Activated CD4-positive, alpha-beta T cell treated with anti-CD3 and anti-CD28 coated beads, Interleukin-2, amount 10 ng/mL, durations not matched to agents 7 days and 5 days (primary cell): ENCODE measurements at regions not wholly inside any gene's neighbourhood (a gene's known extent, or its start where the extent isn't known, plus 50 kb on each side); places are given as distances from the start of the nearest gene placed in this dataset.

ENCODE experiments used
- CTCF ChIA-PET: fragments of 350-600 bp; sonication (Branson Sonifier 250); formaldehyde crosslinking; loops from one replicate; lab custom pipeline; 2021; ENCODE audit warnings: antibody characterized with exemption; lab: Charles Lee
- POLR2A ChIA-PET: fragments of 350-600 bp; sonication (Branson Sonifier 250); formaldehyde crosslinking; loops from one replicate; lab custom pipeline; 2021; ENCODE audit warnings: antibody characterized with exemption; lab: Charles Lee
- DNase-seq: peaks from one replicate; pipeline ENCODE4 v3.0.0-alpha.2; 2020
- H3K27ac Mint-ChIP-seq: one replicate; pipeline ENCODE4 v1.8.0; 2021; ENCODE audit warnings: mild to moderate bottlenecking, moderate library complexity, mixed read lengths
- H3K27me3 Mint-ChIP-seq: one replicate; pipeline ENCODE4 v1.8.0; 2021; ENCODE audit warnings: mixed read lengths
- H3K36me3 Mint-ChIP-seq: one replicate; pipeline ENCODE4 v1.8.0; 2021; ENCODE audit warnings: low read depth, mixed read lengths
- H3K4me1 Mint-ChIP-seq: one replicate; pipeline ENCODE4 v1.8.0; 2021; ENCODE audit warnings: mixed read lengths
- H3K4me3 Mint-ChIP-seq: one replicate; pipeline ENCODE4 v1.8.0; 2021; ENCODE audit warnings: mild to moderate bottlenecking, moderate library complexity, mixed read lengths
- H3K9me3 Mint-ChIP-seq: one replicate; pipeline ENCODE4 v1.8.0; 2021; ENCODE audit warnings: mixed read lengths

DNA sequence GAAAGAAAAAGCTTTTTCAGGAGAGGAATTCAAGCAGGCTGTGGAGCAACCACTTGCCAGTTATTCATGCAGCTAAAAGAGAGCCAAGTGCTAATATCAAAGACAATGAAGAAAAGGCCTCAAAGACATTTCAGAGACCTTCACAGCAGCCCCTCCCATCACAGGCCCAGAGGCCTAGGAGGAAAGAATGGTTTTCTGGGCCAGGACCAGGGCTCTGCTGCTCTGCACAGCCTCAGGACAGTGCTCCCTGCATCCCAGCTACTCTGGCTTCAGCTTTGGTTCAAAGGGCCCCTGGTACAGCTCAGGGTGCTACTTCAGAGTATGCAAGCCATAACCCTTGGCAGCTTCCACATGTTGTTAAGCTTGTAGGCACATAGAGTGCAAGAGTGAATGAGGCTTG is 119.5 kb downstream of the MSTN start:
- H3K4me1 Mint-ChIP-seq: no peaks in the 10 kb centered on the region
- H3K27me3 Mint-ChIP-seq: peaks cover 2% of the 10 kb centered on the region
- no peak for DNase-seq
- H3K9me3 Mint-ChIP-seq: peaks cover 28% of the 10 kb centered on the region
- no peaks in the 10 kb centered on the region for H3K36me3 Mint-ChIP-seq
- POLR2A ChIA-PET: no interaction called here
- no peak overlapping the region for H3K27ac Mint-ChIP-seq
- CTCF ChIA-PET: no interaction called here
- no peak overlapping the region for H3K4me3 Mint-ChIP-seq

DNA sequence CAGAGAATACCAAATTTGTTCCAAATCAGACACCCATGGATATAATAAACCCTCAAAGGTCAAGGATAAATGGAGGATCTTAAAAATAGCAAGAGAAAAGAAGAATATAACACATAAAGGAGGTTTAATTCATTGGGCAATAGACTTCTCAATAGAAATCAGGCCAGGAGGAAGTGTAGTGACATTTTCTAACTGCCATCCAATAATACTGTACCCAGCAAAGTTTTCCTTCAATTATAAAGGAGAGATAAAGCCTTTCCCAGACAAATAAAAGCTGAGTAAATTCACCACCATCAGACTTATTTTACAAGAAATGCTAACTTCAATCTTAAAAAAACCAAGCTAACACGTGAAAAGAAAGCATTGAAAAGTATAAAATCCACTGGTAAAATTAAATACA is 121.6 kb downstream of the MSTN start:
- H3K4me3 Mint-ChIP-seq: no peak overlapping the region
- no peak overlapping the region for H3K27ac Mint-ChIP-seq
- no peaks in the 10 kb centered on the region for H3K36me3 Mint-ChIP-seq
- no peaks in the 10 kb centered on the region for H3K4me1 Mint-ChIP-seq
- CTCF ChIA-PET: interaction anchor here (0.7 kb wide), 1 partner anchor 720 kb away, joined by 3 read pairs; no protein-coding TSS in a partner anchor
- H3K27me3 Mint-ChIP-seq: peaks cover 5% of the 10 kb centered on the region
- DNase-seq: no peak
- POLR2A ChIA-PET: no interaction called here
- peaks cover 28% of the 10 kb centered on the region for H3K9me3 Mint-ChIP-seq

DNA sequence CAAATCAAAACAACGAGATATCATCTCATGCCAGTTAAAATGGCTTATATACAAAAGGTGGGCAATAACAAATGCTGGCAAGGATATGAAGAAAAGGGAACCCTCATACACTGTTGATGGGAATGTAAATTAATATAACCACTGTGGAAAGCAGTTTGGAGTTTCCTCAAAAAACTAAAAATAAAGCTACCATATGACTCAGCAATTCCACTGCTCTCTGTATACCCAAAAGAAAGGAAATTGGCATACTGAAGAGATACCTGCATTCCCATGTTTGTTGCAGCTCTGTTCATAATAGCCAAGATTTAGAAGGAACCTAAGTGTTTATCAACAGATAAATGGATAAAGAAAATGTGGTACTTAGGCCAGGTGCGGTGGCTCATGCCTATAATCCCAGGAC is 124.8 kb downstream of the MSTN start:
- Mint-ChIP-seq H3K27ac (no peak overlapping the region), H3K36me3 (no peaks in the 10 kb centered on the region), H3K4me1 (no peaks in the 10 kb centered on the region), H3K27me3 (peaks cover 2% of the 10 kb centered on the region), H3K9me3 (peaks cover 22% of the 10 kb centered on the region), H3K4me3 (no peak overlapping the region)
- CTCF ChIA-PET: no interaction called here
- POLR2A ChIA-PET: no interaction called here
- no peak for DNase-seq

DNA sequence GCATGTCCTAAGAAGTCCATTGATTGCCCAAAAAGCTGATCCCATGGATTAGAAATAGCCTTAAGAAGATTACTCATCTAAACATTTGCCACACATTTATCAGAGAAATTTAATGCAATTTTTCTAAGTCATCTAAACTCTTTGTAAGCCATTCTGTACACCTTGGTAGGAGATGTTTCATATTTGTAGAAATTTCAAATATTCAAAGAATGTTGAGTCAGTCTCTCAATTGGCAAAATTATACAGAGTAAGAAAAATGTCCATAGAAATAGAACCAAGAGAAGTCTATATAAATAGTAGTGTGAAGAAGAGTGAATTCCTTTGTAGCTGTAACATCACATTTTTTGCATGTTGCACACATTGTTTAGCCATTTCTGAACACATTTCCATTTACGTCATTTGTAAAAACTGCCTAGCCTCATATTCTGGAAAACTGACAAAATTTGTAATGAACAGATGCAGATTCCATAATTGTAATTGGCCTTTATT is 128.6 kb downstream of the MSTN start:
- H3K27me3 Mint-ChIP-seq: peaks cover 4% of the 10 kb centered on the region
- H3K36me3 Mint-ChIP-seq: no peaks in the 10 kb centered on the region
- no peak overlapping the region for H3K4me3 Mint-ChIP-seq
- no peak for DNase-seq
- no peak overlapping the region for H3K27ac Mint-ChIP-seq
- no peaks in the 10 kb centered on the region for H3K4me1 Mint-ChIP-seq
- ChIA-PET POLR2A (no interaction called here), CTCF (no interaction called here)
- no peaks in the 10 kb centered on the region for H3K9me3 Mint-ChIP-seq

DNA sequence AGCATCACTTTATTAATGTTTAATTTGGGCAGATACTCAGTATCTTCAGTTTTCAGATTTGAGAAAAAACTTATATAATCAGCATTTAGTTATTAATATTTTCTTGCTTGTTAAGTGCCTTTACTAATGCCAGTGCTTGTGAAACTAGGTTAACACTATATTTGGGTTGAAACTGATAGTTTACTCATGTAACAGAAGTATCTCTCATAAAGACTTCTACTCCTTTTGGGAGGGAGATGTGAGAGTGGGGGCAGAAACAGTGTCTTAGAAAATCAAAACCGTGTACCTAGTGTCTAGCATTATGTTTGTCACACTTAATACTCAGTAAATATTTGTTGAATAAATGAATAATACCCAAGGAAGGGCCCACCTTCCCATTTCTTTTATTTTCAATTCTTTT is 129.5 kb downstream of the MSTN start:
- ChIA-PET POLR2A (no interaction called here), CTCF (no interaction called here)
- H3K9me3 Mint-ChIP-seq: no peaks in the 10 kb centered on the region
- no peak overlapping the region for H3K4me3 Mint-ChIP-seq
- no peak overlapping the region for H3K27ac Mint-ChIP-seq
- H3K4me1 Mint-ChIP-seq: no peaks in the 10 kb centered on the region
- H3K36me3 Mint-ChIP-seq: no peaks in the 10 kb centered on the region
- no peak for DNase-seq
- H3K27me3 Mint-ChIP-seq: peaks cover 5% of the 10 kb centered on the region

DNA sequence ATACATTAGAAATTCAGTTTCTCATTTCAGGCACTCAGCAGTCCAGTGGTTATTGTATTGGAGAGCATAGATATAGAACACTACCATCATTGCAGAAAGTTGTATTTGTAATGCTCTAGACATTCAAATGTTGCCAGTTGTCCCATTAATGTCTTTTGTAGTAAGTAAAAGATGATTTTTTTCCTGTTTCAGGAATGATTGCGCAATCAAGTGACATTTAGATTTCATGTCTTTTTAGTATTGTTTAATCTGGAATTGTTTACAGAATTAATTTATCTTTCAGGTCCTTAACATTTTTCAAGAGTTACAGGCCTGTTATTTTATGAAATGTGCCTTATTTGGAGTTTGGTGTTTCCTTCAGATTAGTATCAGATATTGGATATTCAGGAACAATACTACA is 134.7 kb downstream of the MSTN start:
- POLR2A ChIA-PET: no interaction called here
- H3K9me3 Mint-ChIP-seq: no peaks in the 10 kb centered on the region
- no peak overlapping the region for H3K4me3 Mint-ChIP-seq
- no peak for DNase-seq
- no peak overlapping the region for H3K27ac Mint-ChIP-seq
- CTCF ChIA-PET: no interaction called here
- no peaks in the 10 kb centered on the region for H3K36me3 Mint-ChIP-seq
- H3K4me1 Mint-ChIP-seq: no peaks in the 10 kb centered on the region
- peaks cover 3% of the 10 kb centered on the region for H3K27me3 Mint-ChIP-seq
